Uterus (tissue), 3 donors: ENCODE measurements at regions not wholly inside any gene's neighbourhood (a gene's known extent, or its start where the extent isn't known, plus 50 kb on each side); places are given as distances from the start of the nearest gene placed in this dataset.

ENCODE experiments used
- DNase-seq, 2 donors: peaks; one replicate each; pipeline ENCODE4 v3.0.0-alpha.2; 2019 to 2020
- H3K27ac ChIP-seq, 2 donors: fragments of 200-600 bp; sonication (generic); 1 replicate in 1 of 2; 2 replicates in 1 of 2; pipeline ENCODE4 v1.5.1; 2016 to 2018
- H3K27me3 ChIP-seq, 2 donors: fragments of 200-600 bp; sonication (generic); one replicate each; pipeline ENCODE4 v1.5.1; 2018 to 2019; ENCODE audit warnings: control low read depth in 1 of 2
- H3K36me3 ChIP-seq, 2 donors: fragments of 200-600 bp; sonication (generic); one replicate each; pipeline ENCODE4 v1.5.1; 2019; ENCODE audit warnings: control low read depth in 1 of 2
- H3K4me1 ChIP-seq, 2 donors: fragments of 200-600 bp; sonication (generic); one replicate each; pipeline ENCODE4 v1.5.1; 2018 to 2019; ENCODE audit warnings: control low read depth in 1 of 2
- H3K4me3 ChIP-seq, 2 donors: fragments of 200-600 bp; sonication (generic); 1 replicate in 1 of 2; 2 replicates in 1 of 2; pipeline ENCODE4 v1.5.1; 2018 to 2019; ENCODE audit warnings: mild to moderate bottlenecking in 1 of 2
- H3K9me3 ChIP-seq, 2 donors: fragments of 200-600 bp; sonication (generic); one replicate each; pipeline ENCODE4 v1.5.1; 2019; ENCODE audit warnings: control low read depth in 1 of 2
- POLR2A ChIP-seq, 2 donors: fragments of 450-650 bp; IDR thresholded peaks; one replicate each; pipeline ENCODE4 v1.6.1; 2016; ENCODE audit warnings: antibody characterized with exemption in 2 of 2, mild to moderate bottlenecking in 1 of 2, moderate library complexity in 1 of 2
- intact Hi-C: fragments of 100-400 bp; cut with DNase I; formaldehyde crosslinking; loops from one replicate; pipeline ENCODE4 v1.15.1; 2023; ENCODE audit warnings: low total_unique reads
- TF ChIP-seq, protein P1 (sequence below), 4 experiments: fragments of 200-600 bp in 2 of 4; fragments of 450-650 bp in 2 of 4; sonication (generic) in 2 of 4; IDR thresholded peaks; one replicate each; pipeline ENCODE4 v1.5.1; 2016 to 2019; ENCODE audit warnings: antibody characterized with exemption in 4 of 4, mild to moderate bottlenecking in 2 of 4, moderate library complexity in 1 of 4
- donor health status: DM: yes; HTN: yes; CAD: no.

DNA sequence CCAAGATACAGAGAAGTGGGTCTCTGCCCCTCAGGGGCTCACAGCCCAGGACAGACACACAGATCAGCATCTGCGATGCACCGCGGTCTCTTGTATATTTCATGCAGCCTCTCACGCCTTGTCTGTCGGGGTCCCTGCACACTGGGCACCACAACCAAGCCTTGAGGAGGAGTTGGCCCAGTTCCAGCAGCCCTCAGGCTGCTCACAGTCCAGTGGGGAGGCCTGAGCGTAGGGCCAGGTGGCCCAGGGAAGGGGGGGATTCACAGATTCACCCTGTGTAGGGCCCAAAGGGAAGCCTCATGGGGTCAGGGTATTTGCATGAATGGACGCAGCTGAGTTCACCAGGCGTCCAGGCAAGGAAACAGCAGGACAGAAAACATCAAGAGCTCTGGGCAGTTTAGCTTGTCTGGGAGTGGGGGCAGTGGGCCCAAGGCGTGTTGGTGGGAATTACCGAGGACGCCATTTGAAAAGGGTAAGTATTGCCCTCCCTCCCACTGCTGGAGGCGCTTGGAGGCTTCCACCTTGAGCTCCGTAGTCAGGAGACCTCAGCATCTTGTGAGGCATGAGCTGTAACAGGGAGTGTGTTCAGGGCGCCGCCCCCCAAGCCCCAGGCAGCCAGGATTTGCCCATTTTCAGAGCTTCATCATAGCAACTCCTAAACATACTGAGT is 129.1 kb upstream of the CHST15 start:
- TF ChIP-seq, protein P1, sequence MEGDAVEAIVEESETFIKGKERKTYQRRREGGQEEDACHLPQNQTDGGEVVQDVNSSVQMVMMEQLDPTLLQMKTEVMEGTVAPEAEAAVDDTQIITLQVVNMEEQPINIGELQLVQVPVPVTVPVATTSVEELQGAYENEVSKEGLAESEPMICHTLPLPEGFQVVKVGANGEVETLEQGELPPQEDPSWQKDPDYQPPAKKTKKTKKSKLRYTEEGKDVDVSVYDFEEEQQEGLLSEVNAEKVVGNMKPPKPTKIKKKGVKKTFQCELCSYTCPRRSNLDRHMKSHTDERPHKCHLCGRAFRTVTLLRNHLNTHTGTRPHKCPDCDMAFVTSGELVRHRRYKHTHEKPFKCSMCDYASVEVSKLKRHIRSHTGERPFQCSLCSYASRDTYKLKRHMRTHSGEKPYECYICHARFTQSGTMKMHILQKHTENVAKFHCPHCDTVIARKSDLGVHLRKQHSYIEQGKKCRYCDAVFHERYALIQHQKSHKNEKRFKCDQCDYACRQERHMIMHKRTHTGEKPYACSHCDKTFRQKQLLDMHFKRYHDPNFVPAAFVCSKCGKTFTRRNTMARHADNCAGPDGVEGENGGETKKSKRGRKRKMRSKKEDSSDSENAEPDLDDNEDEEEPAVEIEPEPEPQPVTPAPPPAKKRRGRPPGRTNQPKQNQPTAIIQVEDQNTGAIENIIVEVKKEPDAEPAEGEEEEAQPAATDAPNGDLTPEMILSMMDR (IDR thresholded peaks at IDR 0.05) = no peak
- TF ChIP-seq POLR2A (IDR thresholded peaks at IDR 0.05) = no peak
- intact Hi-C loops = no loop called here
- Histone ChIP-seq H3K27me3 (no peaks in the 10 kb centered on the region), H3K36me3 (no peaks in the 10 kb centered on the region), H3K4me1 (no peaks in the 10 kb centered on the region), H3K9me3 (no peaks in the 10 kb centered on the region), H3K4me3 (no peak overlapping the region), H3K27ac (no peak overlapping the region)
- DNase-seq = no peak

DNA sequence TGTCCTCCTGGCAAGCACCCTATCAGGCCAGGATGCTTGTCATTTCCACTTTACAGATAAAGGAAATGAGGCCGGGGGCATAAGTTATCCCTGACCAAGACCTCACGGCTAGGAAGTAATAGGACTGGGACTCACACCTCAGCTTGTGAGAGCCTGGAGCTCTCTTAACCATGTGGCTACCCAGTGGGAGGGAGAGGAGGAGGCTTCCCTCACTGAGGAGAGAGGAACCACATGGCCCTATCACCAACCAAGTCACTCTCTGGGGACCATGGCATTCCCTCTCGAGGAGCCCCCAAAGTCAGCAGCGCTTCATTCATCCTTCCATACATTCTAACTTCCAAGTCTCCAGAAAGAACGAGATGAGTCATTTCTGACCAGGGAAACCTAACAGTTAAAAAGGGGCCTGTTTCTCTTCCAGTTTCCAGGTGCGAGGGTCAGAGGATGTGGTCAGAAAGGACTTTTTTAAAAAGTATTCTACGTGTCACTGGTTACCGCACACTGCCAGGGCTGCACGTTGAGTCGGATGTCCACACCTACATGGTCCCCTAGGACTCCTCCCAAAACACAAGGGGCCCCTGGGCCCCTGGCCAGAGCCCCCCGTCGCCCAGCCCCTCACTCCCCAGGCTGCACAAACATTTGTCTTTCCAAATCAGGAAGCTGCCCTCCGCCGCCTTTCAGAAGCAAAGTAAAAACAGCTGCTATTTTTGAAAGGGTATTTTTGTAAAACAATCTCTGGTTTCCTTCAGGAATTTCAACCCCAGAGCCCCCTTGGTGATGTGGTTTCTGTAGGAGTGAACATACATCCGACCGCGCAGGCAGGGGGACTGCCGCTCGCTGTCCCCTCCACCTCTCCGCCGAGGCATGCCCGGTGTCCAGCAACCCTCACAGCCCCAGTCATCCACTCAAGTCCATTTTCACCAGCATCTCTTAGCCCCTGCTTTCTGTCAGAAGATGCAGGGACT is 128.2 kb upstream of the CHST15 start:
- TF ChIP-seq, protein P1 (IDR thresholded peaks at IDR 0.05) = no peak
- no peak for TF ChIP-seq POLR2A (IDR thresholded peaks at IDR 0.05)
- no peaks in the 10 kb centered on the region for H3K9me3 ChIP-seq
- no peak overlapping the region for H3K27ac ChIP-seq
- H3K27me3 ChIP-seq = no peaks in the 10 kb centered on the region
- no peaks in the 10 kb centered on the region for H3K36me3 ChIP-seq
- no peak overlapping the region for H3K4me3 ChIP-seq
- intact Hi-C loops = no loop called here
- DNase-seq = no peak
- H3K4me1 ChIP-seq = no peaks in the 10 kb centered on the region

DNA sequence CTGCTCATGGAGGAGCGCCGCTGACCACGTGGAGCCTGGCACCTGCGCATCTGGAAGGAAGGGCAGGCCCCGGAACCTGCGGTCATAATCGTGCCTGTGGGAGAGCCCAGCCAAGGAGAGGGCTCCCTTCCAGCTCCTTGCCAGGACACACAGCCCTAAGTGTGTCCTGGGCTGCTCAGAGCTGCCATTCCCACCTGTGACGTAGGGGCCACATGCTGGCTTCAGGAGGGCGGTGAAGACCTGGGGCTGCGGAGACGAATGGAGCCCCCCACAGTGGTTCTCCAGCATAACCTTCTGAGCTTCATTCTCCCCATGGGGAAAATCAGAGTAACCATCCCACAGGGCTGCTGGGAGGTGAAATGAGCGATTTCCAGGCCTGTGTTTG is 127.6 kb upstream of the CHST15 start:
- no peaks in the 10 kb centered on the region for H3K9me3 ChIP-seq
- TF ChIP-seq, protein P1 (IDR thresholded peaks at IDR 0.05) = no peak
- TF ChIP-seq POLR2A (IDR thresholded peaks at IDR 0.05) = no peak
- H3K27me3 ChIP-seq = no peaks in the 10 kb centered on the region
- H3K27ac ChIP-seq = no peak overlapping the region
- no peaks in the 10 kb centered on the region for H3K4me1 ChIP-seq
- intact Hi-C loops = no loop called here
- no peak overlapping the region for H3K4me3 ChIP-seq
- no peaks in the 10 kb centered on the region for H3K36me3 ChIP-seq
- DNase-seq = no peak

DNA sequence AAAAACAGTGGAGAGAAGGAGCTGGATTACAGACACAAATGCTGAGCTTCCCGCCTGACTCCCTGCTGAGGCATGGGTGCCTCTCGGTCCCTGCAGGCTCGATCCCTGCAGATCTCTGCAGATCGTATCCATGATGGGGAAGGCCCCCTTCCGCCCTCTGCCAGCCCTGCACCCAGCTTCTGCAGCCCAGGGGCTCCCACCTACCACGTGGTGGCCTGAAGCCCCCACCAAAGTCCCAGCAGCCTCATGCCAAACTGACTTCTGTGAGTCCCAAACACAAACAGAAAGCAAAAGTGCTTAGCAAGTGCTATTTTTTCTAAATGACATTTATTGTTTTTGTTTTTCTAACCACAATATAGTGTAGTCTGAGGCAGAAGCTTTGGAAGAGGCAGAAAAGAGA is 127.1 kb upstream of the CHST15 start:
- intact Hi-C loops = no loop called here
- no peak overlapping the region for H3K27ac ChIP-seq

More for the DNA sequence above, 127.1 kb upstream of the CHST15 start:
- H3K4me1 ChIP-seq = no peaks in the 10 kb centered on the region
- no peaks in the 10 kb centered on the region for H3K27me3 ChIP-seq
- no peak for DNase-seq
- H3K36me3 ChIP-seq = no peaks in the 10 kb centered on the region
- TF ChIP-seq, protein P1 (IDR thresholded peaks at IDR 0.05) = no peak
- TF ChIP-seq POLR2A (IDR thresholded peaks at IDR 0.05) = no peak
- no peak overlapping the region for H3K4me3 ChIP-seq
- no peaks in the 10 kb centered on the region for H3K9me3 ChIP-seq
